Bone marrow (tissue), 2 donors: ENCODE measurements at regions not wholly inside any gene's neighbourhood (a gene's known extent, or its start where the extent isn't known, plus 50 kb on each side); places are given as distances from the start of the nearest gene placed in this dataset.
"Not testable (repeated sequence)": the region's sequence is repeated elsewhere in the genome, so short reads cannot be mapped to it uniquely, and the experiment has no call there.

Experiments used
- DNase-seq, 2 donors: peaks; one replicate each; lab custom pipeline; 2025; lab: John Stamatoyannopoulos, UW

- no peak for DNase-seq
Measured at GRCh38 chr15:93826293-93826692, 405.1 kb upstream of the MCTP2 start.

GRCh38 chr15:93825682-93826081 is 405.7 kb upstream of the MCTP2 start:
- no peak for DNase-seq

GRCh38 chr15:93823971-93824913 is 407.1 kb upstream of the MCTP2 start:
- DNase-seq, result no peak

GRCh38 chr15:93820566-93820965 is 410.8 kb upstream of the MCTP2 start:
- DNase-seq, result no peak

GRCh38 chr15:93819826-93820225 is 411.5 kb upstream of the MCTP2 start:
- DNase-seq, result no peak

- DNase-seq, result no peak
Measured at GRCh38 chr15:93816815-93817214, 414.5 kb upstream of the MCTP2 start.

- DNase-seq, result no peak
Measured at GRCh38 chr15:93811305-93811704, 420.1 kb upstream of the MCTP2 start.

- no peak for DNase-seq
Measured at GRCh38 chr15:93809516-93809915, 421.8 kb upstream of the MCTP2 start.

GRCh38 chr15:93803421-93804152 is 427.8 kb upstream of the MCTP2 start:
- no peak for DNase-seq

- no peak for DNase-seq
Measured at GRCh38 chr15:93801206-93801605, 430.2 kb upstream of the MCTP2 start.

- no peak for DNase-seq
Measured at GRCh38 chr15:93800805-93801204, 430.6 kb upstream of the MCTP2 start.

- DNase-seq, result no peak
Measured at GRCh38 chr15:93789441-93789840, 441.9 kb upstream of the MCTP2 start.

- DNase-seq, result no peak
Measured at GRCh38 chr15:93780073-93780472, 451.3 kb upstream of the MCTP2 start.

GRCh38 chr15:93779341-93779740 is 452.0 kb upstream of the MCTP2 start:
- no peak for DNase-seq

GRCh38 chr15:93771196-93772030 is 459.9 kb upstream of the MCTP2 start:
- DNase-seq, result no peak

GRCh38 chr15:93770788-93771187 is 460.6 kb upstream of the MCTP2 start:
- no peak for DNase-seq

GRCh38 chr15:93762036-93762435 is 469.3 kb upstream of the MCTP2 start:
- no peak for DNase-seq

GRCh38 chr15:93759629-93760028 is 471.7 kb upstream of the MCTP2 start:
- no peak for DNase-seq

GRCh38 chr15:93758824-93759223 is 472.5 kb upstream of the MCTP2 start:
- DNase-seq, result no peak

- DNase-seq, result no peak
Measured at GRCh38 chr15:93748710-93749109, 482.7 kb upstream of the MCTP2 start.

- not testable (repeated sequence) for DNase-seq
Measured at GRCh38 chr15:93734976-93735375, 496.4 kb upstream of the MCTP2 start.

GRCh38 chr15:93730724-93731123 is 500.6 kb upstream of the MCTP2 start:
- no peak for DNase-seq
